Endothelial cell (in vitro differentiated cells): ENCODE measurements at regions not wholly inside any gene's neighbourhood (a gene's known extent, or its start where the extent isn't known, plus 50 kb on each side); places are given as distances from the start of the nearest gene placed in this dataset.

Experiments
- DNase-seq: peaks from one replicate; pipeline ENCODE4 v3.0.0; 2021; ENCODE audit warnings: low spot score
- H3K27ac Mint-ChIP-seq: one replicate; pipeline ENCODE4 v1.8.0; 2021; ENCODE audit warnings: mixed read lengths, inconsistent platforms; ENCODE audit not compliant: unreplicated experiment
- H3K27me3 Mint-ChIP-seq: one replicate; pipeline ENCODE4 v1.8.0; 2021; ENCODE audit warnings: mild to moderate bottlenecking, moderate library complexity, mixed read lengths, inconsistent platforms; ENCODE audit not compliant: unreplicated experiment
- H3K36me3 Mint-ChIP-seq: one replicate; pipeline ENCODE4 v1.8.0; 2021; ENCODE audit warnings: mild to moderate bottlenecking, low read depth, mixed read lengths, inconsistent platforms; ENCODE audit not compliant: unreplicated experiment
- H3K4me1 Mint-ChIP-seq: one replicate; pipeline ENCODE4 v1.8.0; 2021; ENCODE audit warnings: mild to moderate bottlenecking, mixed read lengths, inconsistent platforms; ENCODE audit not compliant: unreplicated experiment
- H3K4me3 Mint-ChIP-seq: one replicate; pipeline ENCODE4 v1.8.0; 2021; ENCODE audit warnings: mild to moderate bottlenecking, mixed read lengths, inconsistent platforms; ENCODE audit not compliant: unreplicated experiment
- H3K9me3 Mint-ChIP-seq: one replicate; pipeline ENCODE4 v1.8.0; 2021; ENCODE audit warnings: mixed read lengths, inconsistent platforms; ENCODE audit not compliant: unreplicated experiment
- CTCF ChIP-seq: fragments of 200-600 bp; sonication (generic); IDR thresholded peaks from one replicate; pipeline ENCODE4 v1.5.0; 2021; ENCODE audit warnings: antibody characterized with exemption; ENCODE audit not compliant: unreplicated experiment

GRCh38 chr6:79796197-79796596 lies 151.2 kb downstream of the ELOVL4 start:
- no peak for TF ChIP-seq CTCF
- no peak for DNase-seq
- Mint-ChIP-seq H3K9me3 (no peaks in the 10 kb centered on the region), H3K36me3 (no peaks in the 10 kb centered on the region), H3K27ac (no peak overlapping the region), H3K27me3 (no peaks in the 10 kb centered on the region), H3K4me1 (peaks cover 15% of the 10 kb centered on the region), H3K4me3 (no peak overlapping the region)

GRCh38 chr6:79789896-79790295 lies 157.5 kb downstream of the ELOVL4 start:
- no peak overlapping the region for H3K27ac Mint-ChIP-seq
- no peak overlapping the region for H3K4me3 Mint-ChIP-seq
- peaks cover 2% of the 10 kb centered on the region for H3K27me3 Mint-ChIP-seq
- peaks cover 6% of the 10 kb centered on the region for H3K4me1 Mint-ChIP-seq
- TF ChIP-seq CTCF = no peak
- no peaks in the 10 kb centered on the region for H3K9me3 Mint-ChIP-seq
- no peak for DNase-seq
- no peaks in the 10 kb centered on the region for H3K36me3 Mint-ChIP-seq

GRCh38 chr6:79788756-79789155 lies 157.6 kb downstream of the SH3BGRL2 start:
- peaks cover 6% of the 10 kb centered on the region for H3K4me1 Mint-ChIP-seq
- no peak for DNase-seq
- H3K27ac Mint-ChIP-seq = no peak overlapping the region
- no peak for TF ChIP-seq CTCF
- H3K9me3 Mint-ChIP-seq = no peaks in the 10 kb centered on the region
- H3K27me3 Mint-ChIP-seq = peaks cover 2% of the 10 kb centered on the region
- H3K4me3 Mint-ChIP-seq = no peak overlapping the region
- no peaks in the 10 kb centered on the region for H3K36me3 Mint-ChIP-seq

DNA sequence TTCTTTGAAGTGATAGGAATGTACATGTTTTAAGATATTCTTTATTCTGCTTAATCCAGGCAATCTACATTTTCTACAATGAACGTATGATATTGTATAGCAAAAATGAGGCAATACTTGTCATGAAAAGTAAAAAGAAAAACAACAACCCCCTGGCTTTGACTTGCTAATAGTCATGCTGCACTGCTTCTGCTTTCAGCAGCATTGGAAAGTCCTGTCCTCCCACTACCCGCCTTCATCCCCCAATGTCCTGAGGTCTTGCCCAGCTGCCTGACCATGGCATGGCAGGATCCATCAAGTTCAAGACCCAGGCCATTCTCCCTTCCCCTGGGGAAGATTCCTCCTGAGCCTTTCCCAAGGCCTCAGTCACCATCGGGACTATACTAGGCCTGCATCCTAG lies 156.5 kb downstream of the SH3BGRL2 start:
- no peak for TF ChIP-seq CTCF
- H3K36me3 Mint-ChIP-seq = no peaks in the 10 kb centered on the region
- peaks cover 2% of the 10 kb centered on the region for H3K27me3 Mint-ChIP-seq
- no peaks in the 10 kb centered on the region for H3K9me3 Mint-ChIP-seq
- no peak for DNase-seq
- H3K4me1 Mint-ChIP-seq = peaks cover 6% of the 10 kb centered on the region
- no peak overlapping the region for H3K27ac Mint-ChIP-seq
- no peak overlapping the region for H3K4me3 Mint-ChIP-seq

DNA sequence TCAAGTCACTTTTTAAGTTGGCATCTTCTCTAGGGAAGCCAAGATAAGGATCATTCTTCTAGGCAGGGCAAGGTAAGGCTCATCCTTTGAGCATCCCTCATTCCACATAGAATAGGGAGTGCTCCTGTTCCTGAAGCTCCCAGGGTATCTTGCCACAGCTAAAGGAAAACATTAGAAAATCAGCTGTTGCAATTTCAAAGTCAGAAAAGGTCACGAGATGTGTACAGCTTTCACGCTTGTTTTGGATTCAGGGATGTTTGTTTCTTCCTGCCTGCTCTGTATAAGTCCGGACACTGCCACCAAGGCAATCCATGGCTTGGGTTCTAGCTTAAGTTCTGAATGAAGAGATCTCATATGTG lies 153.2 kb downstream of the SH3BGRL2 start:
- no peaks in the 10 kb centered on the region for H3K4me1 Mint-ChIP-seq
- no peak overlapping the region for H3K4me3 Mint-ChIP-seq
- no peak overlapping the region for H3K27ac Mint-ChIP-seq
- H3K27me3 Mint-ChIP-seq = peaks cover 2% of the 10 kb centered on the region
- H3K9me3 Mint-ChIP-seq = no peaks in the 10 kb centered on the region
- H3K36me3 Mint-ChIP-seq = no peaks in the 10 kb centered on the region
- TF ChIP-seq CTCF = no peak
- DNase-seq = no peak
